Endothelial cell of umbilical vein (primary cell): ENCODE measurements at regions not wholly inside any gene's neighbourhood (a gene's known extent, or its start where the extent isn't known, plus 50 kb on each side); places are given as distances from the start of the nearest gene placed in this dataset.

Experiments
- CTCF ChIP-seq, 2 donors: IDR thresholded peaks; 1 replicate in 1 of 2; 2 replicates in 1 of 2; pipeline ENCODE4 v1.5.1; 2011; ENCODE audit warnings: low read length in 2 of 2, mild to moderate bottlenecking in 2 of 2, moderate library complexity in 2 of 2, control low read depth in 1 of 2, inconsistent platforms in 1 of 2, low read depth in 1 of 2; ENCODE audit not compliant: insufficient read depth in 1 of 2; ENCODE audit errors: extremely low read depth in 1 of 2
- EZH2 ChIP-seq: IDR thresholded peaks from 2 replicates; pipeline ENCODE4 v1.6.1; 2012; ENCODE audit warnings: borderline replicate concordance, low read depth, mild to moderate bottlenecking, moderate library complexity, low read length, inconsistent platforms; ENCODE audit not compliant: severe bottlenecking
- GATA2 ChIP-seq: IDR thresholded peaks from 2 replicates; pipeline ENCODE4 v1.7.0; 2011; ENCODE audit warnings: low read depth, mild to moderate bottlenecking, moderate library complexity, mixed read lengths, low read length; ENCODE audit not compliant: insufficient read length, insufficient read depth
- JUN ChIP-seq: IDR thresholded peaks from 2 replicates; pipeline ENCODE4 v1.6.1; 2011; ENCODE audit warnings: borderline replicate concordance, low read depth; ENCODE audit not compliant: insufficient read length, insufficient read depth
- MAX ChIP-seq: IDR thresholded peaks from 2 replicates; pipeline ENCODE4 v1.6.1; 2011; ENCODE audit not compliant: insufficient read depth, insufficient read length
- MYC ChIP-seq: IDR thresholded peaks from one replicate; pipeline ENCODE4 v1.6.1; 2011; ENCODE audit warnings: mild to moderate bottlenecking, low read depth, low read length
- POLR2A ChIP-seq: IDR thresholded peaks from 2 replicates; pipeline ENCODE4 v1.6.1; 2012; ENCODE audit warnings: low read depth, mild to moderate bottlenecking, control low read depth, low read length
- POLR2AphosphoS5 ChIP-seq: IDR thresholded peaks from 2 replicates; pipeline ENCODE4 v1.6.1; 2012; ENCODE audit warnings: low read depth, mild to moderate bottlenecking, control low read depth, low read length, moderate library complexity; ENCODE audit not compliant: insufficient read depth

- TF ChIP-seq CTCF (IDR thresholded peaks at IDR 0.05; ENCODE audit: extremely low read depth in 1 of 2, insufficient read depth in 1 of 2, low read depth in 1 of 2, low read length in 2 of 2) (no peak), EZH2 (no peak), POLR2A (no peak), MYC (no peak), JUN (no peak), POLR2AphosphoS5 (no peak), MAX (no peak), GATA2 (no peak)
Observed at GRCh38 chr4:10333942-10334341, 123.3 kb downstream of the ZNF518B start.
